ENCODE measurements at regions not wholly inside any gene's neighbourhood (a gene's known extent, or its start where the extent isn't known, plus 50 kb on each side); places are given as distances from the start of the nearest gene placed in this dataset.

DNA sequence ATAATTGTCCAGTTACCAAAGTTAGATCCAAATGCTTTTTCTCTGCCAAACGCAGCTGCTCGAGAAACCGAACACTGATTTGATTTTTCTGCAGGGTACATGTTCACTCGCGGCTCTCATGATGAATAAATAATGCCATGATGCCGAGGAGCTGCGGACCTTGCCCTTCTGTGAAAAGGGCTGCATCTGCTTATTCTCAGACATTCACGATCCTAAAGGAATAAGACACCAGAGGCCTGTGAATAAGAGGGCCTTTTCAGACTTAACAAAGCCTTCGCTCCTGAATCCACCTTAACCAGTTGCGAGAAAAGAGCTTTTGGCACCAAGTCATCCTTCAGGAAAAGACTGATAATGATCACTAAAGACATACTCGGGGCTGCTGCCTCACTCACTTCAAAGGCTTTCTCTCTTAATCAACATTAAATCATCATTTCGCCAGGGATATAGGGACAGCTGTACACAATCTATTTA lies 147.5 kb downstream of the FBXO8 start:
- TF ChIP-seq RARB (CRISPR knock-in tag; IDR thresholded peaks at IDR 0.05), result no peak
- no peak for TF ChIP-seq ARNTL (CRISPR knock-in tag; IDR thresholded peaks at IDR 0.05; ENCODE audit: borderline replicate concordance, low read depth)
- TF ChIP-seq GLIS3 (CRISPR knock-in tag; IDR thresholded peaks at IDR 0.05), result no peak
- no peak for TF ChIP-seq OSR1 (CRISPR knock-in tag; IDR thresholded peaks at IDR 0.05)
- peak; percentile 37; the same call in 1 of the 2 replicates for TF ChIP-seq ZNF8 (CRISPR knock-in tag; IDR thresholded peaks at IDR 0.05)
- peak; percentile 92 for TF ChIP-seq ISL1 (CRISPR knock-in tag; IDR thresholded peaks at IDR 0.05)
- no peak for TF ChIP-seq ZC3H10 (CRISPR knock-in tag; IDR thresholded peaks at IDR 0.05)
- no peak for TF ChIP-seq ZFP3 (CRISPR knock-in tag; IDR thresholded peaks at IDR 0.05)
- TF ChIP-seq CSDC2 (CRISPR knock-in tag; IDR thresholded peaks at IDR 0.05), result no peak
- peak; percentile 59; the same call in 1 of the 2 replicates for TF ChIP-seq PATZ1 (CRISPR knock-in tag; IDR thresholded peaks at IDR 0.05; ENCODE audit: borderline replicate concordance)
- TF ChIP-seq, protein P1, sequence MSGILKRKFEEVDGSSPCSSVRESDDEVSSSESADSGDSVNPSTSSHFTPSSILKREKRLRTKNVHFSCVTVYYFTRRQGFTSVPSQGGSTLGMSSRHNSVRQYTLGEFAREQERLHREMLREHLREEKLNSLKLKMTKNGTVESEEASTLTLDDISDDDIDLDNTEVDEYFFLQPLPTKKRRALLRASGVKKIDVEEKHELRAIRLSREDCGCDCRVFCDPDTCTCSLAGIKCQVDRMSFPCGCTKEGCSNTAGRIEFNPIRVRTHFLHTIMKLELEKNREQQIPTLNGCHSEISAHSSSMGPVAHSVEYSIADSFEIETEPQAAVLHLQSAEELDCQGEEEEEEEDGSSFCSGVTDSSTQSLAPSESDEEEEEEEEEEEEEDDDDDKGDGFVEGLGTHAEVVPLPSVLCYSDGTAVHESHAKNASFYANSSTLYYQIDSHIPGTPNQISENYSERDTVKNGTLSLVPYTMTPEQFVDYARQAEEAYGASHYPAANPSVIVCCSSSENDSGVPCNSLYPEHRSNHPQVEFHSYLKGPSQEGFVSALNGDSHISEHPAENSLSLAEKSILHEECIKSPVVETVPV (CRISPR knock-in tag; IDR thresholded peaks at IDR 0.05), result no peak
- no peak for TF ChIP-seq CREB5 (CRISPR knock-in tag; IDR thresholded peaks at IDR 0.05; ENCODE audit: low read depth)

Data from SK-N-SH treated with all-trans-retinoic acid at 6 μM for 48 hours (cell line).